ENCODE measurements at regions not wholly inside any gene's neighbourhood (a gene's known extent, or its start where the extent isn't known, plus 50 kb on each side); places are given as distances from the start of the nearest gene placed in this dataset.
"Not testable (repeated sequence)": the region's sequence is repeated elsewhere in the genome, so short reads cannot be mapped to it uniquely, and the experiment has no call there.

DNA sequence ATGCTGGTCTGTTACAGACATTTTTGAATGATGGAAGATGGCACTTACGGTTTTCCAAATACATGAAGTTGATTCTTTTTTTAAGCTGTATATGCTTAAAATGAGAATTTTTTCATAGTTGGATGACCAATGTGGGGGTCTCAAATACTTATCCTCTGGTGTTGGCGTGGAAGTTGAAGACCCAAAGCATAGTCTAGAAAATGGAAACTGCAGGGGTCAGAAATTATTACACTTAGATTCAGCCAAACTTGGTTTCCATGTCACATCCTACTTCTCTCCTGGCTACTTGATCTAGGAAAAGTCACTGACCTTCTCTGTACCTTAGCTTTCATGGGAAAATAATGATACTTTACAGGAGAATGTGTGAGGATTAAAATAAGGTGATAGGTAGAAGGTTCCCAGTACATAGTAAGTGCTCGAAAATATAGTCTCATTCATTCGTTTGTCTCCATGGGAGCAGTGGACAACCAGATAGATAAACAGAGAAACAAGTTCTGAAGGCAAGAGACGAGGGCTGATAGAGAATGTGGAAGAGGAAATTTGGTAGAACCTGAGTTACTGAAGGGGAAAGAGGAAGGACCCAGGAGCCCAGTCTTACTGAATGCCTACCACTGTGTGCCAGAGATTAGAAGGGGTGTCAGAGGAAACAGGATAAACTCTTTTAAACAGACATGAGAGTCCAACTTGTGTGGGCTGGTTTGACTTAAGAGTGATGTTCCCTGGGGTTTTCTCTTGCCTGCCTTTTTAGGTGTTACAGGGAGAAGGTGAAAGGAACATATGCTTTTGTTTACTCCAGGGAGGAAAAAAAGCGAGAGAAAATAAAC lies 560.3 kb upstream of the KLF4 start:
- no peak for DNase-seq

DNA sequence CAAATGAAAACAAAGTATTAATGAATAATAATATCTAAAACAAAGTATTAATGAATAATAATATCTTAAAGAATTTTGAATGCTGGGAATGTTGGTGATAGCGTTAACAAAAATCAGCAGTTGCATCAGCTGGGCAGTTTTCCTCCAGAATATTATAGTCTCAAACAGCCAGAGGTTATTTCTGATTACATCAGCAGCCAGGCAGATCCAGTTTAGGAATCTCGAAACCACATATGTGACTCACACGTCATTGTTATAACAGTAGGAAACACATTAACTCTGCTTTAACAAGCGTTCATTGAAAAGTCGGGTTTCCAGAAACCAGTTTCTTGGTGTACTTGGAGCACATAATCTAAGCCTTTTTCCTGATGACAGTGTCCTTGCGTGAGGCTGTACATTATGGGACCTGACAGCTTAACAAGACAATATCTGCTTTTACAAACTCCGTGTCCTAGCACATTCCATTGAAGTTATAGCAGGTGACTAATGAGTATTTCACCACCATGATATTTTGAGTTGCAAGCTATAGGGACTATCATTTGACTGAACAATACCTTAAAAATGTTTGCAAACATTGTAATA lies 559.5 kb upstream of the KLF4 start:
- no peak for DNase-seq

DNA sequence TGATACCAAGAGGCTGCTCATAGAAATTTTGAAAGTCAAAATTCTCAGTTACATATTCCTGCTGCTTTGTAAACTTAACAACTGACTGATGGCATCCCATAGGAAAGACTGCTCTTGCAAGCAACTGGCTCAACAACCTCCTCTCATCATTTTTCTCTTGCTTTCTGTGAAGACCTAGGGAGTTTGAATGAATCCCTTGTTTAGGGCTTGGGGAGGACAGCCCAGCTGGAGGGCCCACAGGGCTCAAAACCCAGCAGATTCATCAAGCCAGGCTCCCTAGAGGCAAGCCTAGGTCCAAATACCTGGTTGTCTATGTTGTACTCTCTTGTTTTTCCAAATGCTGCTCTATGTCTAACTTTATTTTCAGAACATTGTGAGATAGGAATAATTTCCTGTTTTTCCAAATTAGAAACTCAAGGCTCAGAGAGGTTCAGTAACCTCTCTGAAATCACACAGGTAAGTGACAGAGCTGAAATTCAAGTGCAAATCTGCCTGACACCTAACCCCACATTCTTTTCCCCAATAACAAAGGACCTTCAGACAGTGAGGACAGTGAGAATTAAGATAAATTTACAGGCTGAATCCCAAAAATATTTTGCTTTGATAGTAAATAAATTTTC lies 558.9 kb upstream of the KLF4 start:
- DNase-seq, result no peak

DNA sequence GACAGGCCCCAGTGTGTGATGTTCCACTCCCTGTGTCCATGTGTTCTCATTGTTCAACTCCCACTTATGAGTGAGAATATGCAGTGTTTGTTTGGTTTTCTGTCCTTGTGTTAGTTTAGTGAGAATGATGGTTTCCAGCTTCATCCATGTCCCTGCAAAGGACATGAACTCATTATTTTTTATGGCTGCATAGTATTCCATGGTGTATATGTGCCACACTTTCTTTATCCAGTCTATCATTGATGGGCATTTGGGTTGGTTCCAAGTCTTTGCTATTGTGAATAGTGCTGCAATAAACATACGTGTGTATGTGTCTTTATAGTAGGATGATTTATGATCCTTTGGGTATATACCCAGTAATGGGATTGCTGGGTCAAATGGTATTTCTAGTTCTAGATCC lies 558.2 kb upstream of the KLF4 start:
- not testable (repeated sequence) for DNase-seq

- no peak for DNase-seq
Observed at GRCh38 chr9:108047264-108047663, 557.7 kb upstream of the KLF4 start.

GRCh38 chr9:108045851-108046250 lies 556.3 kb upstream of the KLF4 start:
- no peak for DNase-seq

GRCh38 chr9:108043585-108043984 lies 554.0 kb upstream of the KLF4 start:
- no peak for DNase-seq

DNA sequence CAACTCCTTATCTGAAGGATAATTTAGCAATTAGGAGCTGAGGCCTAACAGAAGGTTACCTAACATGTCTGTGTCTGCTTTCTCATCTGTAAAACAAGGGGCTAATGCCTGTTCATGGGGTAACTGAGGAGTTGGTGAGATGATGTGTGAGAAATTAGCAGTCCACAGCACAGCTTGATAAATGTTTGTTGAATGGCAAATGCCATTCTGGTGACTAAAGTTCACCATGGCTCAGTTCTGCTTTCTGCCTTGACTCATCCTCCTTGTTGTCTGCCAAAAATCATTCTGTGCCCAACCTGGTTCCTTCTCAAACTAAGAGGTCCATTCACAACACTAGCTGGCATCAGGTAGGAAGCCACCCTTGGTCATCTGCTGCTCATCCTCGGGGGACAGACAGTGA lies 552.0 kb upstream of the KLF4 start:
- DNase-seq, result no peak

- DNase-seq, result no peak
Observed at GRCh38 chr9:108040783-108041182, 551.2 kb upstream of the KLF4 start.

GRCh38 chr9:108039493-108039892 lies 549.9 kb upstream of the KLF4 start:
- no peak for DNase-seq

DNA sequence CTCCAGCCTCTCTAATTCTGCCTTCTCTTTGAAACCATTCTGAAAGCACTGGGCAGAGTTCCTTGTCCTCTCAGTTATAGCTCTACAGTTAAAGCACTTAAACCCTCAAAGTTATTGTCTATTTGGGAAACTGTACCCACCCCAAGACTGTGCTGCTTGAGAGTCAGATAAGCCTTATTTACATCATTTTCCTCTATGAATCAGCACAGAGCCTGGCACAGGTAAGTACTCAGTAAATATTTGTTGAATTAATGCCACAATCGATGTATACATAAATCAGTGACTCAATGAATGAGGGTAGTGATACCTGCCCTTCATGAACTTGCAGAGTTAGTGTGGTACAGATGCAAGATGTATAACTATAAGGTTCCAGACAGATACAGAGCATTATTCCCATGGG lies 549.4 kb upstream of the KLF4 start:
- DNase-seq, result no peak

- DNase-seq, result no peak
Observed at GRCh38 chr9:108035487-108035886, 545.9 kb upstream of the KLF4 start.

DNA sequence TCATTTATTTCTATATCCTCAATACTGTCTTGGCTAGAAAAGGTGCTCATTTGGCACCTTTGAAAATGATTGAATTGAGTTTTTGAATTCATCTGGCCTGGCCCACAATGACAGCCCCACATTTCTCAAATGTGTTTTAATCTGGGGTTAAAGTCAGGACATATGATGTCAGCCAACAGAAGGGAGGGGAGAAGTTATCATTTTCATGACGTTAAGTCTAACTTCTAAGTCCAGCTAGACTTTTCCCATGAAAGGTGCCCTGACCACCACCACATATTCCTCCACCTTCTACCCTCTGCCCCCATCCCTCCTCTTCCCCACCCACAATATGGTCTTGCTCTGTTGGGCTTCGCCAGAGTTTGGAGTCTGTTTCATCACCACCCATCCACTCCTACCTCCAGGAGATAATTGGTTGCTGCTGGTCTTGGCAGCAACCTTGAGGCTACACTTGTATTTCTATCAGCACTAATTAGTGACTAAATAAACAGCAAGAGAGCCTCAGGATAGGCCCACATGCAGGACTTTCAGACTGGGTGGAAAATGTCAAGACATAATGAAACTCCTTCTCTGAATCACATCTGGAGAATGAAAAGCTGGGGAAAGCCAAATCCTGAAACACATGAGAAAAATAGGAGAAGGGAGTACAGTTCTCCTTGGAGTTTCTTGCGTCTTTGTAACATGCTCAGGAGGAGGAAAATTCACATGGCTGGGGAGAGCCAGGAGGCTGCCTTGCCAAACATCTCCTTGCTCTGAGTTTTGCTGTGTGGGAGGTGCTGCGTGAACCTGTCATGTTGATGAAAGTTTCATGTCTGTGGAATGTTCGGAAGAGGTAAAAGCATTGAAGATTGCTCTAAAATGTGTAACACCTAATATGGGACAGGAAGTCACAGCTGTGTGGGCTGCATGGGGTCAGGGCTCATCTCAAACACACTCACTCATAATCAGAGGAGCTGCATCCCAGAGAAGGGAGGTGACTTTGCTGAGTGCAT lies 544.7 kb upstream of the KLF4 start:
- DNase-seq, result no peak

- not testable (repeated sequence) for DNase-seq
Observed at GRCh38 chr9:108032079-108032478, 542.5 kb upstream of the KLF4 start.

DNA sequence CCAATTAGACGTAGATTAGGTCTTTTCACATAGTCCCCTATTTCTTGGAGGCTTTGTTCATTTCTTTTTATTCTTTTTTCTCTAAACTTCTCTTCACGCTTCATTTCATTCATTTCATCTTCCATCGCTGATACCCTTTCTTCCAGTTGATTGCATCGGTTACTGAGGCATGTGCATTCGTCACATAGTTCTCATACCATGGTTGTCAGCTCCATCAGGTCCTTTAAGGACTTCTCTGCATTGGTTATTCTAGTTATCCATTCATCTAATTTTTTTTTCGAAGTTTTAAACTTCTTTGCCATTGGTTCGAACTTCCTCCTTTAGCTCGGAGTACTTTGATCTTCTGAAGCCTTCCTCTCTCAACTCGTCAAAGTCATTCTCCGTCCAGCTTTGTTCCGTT lies 541.7 kb upstream of the KLF4 start:
- DNase-seq, result not testable (repeated sequence)

DNA sequence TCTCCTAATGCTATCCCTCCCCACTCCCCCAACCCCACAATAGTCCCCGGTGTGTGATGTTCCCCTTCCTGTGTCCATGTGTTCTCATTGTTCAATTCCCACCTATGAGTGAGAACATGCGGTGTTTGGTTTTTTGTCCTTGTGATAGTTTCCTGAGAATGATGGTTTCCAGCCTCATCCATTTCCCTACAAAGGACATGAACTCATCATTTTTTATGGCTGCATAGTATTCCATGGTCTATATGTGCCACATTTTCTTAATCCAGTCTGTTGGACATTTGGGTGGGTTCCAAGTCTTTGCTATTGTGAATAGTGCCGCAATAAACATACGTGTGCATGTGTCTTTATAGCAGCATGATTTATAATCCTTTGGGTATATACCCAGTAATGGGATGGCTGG lies 537.1 kb upstream of the KLF4 start:
- DNase-seq, result not testable (repeated sequence)

GRCh38 chr9:108024604-108025003 lies 535.0 kb upstream of the KLF4 start:
- DNase-seq, result no peak

DNA sequence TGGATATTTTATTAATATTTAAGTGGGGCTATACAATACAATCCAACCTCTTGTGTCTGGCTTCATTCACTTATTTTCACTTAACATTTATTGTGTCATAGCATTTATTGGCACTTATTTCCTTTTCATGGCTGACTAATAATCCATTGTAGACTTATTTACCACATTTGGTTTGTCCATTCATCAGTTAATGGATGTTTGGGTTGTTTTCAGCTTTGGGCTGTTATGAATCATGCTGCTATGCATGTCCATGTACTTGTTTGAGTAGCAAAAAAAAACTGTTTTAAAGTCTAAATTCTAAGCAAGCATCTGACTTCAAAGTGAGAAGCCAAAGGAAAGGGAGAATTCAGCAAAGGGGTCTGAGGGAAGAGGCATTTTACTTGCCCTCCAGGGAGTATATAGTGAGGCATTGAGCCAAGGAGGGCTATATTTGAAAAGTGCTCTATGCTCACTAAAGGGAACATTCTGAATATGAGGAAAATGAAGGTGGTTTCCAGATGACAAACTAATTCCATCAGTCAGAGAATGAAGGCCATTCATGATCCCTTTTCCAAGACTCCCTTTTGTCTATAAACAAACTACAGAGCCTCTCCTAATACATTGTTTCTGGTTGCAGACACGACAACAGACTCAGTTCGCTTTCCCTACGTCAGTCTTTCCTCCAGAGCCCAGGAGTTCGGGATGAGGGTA lies 532.8 kb upstream of the KLF4 start:
- DNase-seq, result no peak

- DNase-seq, result no peak
Observed at GRCh38 chr9:108021096-108021710, 531.6 kb upstream of the KLF4 start.

- no peak for DNase-seq
Observed at GRCh38 chr9:108019821-108020220, 530.3 kb upstream of the KLF4 start.

- no peak for DNase-seq
Observed at GRCh38 chr9:108017671-108018070, 528.1 kb upstream of the KLF4 start.

DNA sequence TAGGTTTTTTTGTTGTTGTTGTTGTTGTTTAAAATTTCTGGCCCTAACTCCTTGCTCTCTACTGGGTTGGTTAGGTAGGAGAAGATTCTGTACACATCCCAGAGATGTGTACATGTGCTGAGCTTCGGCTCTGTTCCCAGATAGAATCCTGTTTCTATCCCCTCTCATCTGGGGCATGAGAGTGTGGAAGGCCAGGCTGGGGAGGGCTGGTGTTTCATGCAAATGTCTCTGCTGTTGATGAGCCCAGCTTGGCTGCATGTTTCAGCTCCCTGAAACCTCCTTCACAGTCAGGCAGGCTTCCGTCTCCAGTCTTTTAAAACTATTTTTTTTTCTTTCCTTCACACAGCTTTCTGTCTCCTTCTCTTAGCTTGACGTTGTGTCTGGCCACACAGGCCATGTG lies 526.9 kb upstream of the KLF4 start:
- no peak for DNase-seq

Measured in DMS79 (cell line).